ENCODE measurements at regions not wholly inside any gene's neighbourhood (a gene's known extent, or its start where the extent isn't known, plus 50 kb on each side); places are given as distances from the start of the nearest gene placed in this dataset.
"Not testable (repeated sequence)": the region's sequence is repeated elsewhere in the genome, so short reads cannot be mapped to it uniquely, and the experiment has no call there.

DNA sequence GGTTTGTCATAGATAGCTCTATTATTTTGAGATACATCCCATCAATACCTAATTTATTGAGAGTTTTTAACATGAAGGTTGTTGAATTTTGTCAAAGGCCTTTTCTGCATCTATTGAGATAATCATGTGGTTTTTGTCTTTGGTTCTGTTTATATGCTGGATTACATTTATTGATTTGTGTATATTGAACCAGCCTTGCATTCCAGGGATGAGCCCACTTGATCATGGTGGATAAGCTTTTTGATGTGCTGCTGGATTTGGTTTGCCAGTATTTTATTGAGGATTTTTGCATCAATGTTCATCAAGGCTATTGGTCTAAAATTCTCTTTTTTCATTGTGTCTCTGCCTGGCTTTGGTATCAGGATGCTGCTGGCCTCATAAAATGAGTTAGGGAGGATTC is 61.8 kb upstream of the PTPDC1 start:
- H3K4me1 Mint-ChIP-seq, H3K27ac Mint-ChIP-seq, POLR2A ChIA-PET: not testable (repeated sequence)

GRCh38 chr9:94020836-94021235 is 63.4 kb upstream of the PTPDC1 start:
- H3K36me3 Mint-ChIP-seq; H3K27me3 ChIP-seq (replicated peaks in 1 of 2; ENCODE audit: control insufficient read depth in 2 of 2, extremely low read depth in 1 of 2, insufficient read depth in 2 of 2, low read length in 1 of 2); H3K9me3 ChIP-seq; H3K27ac Mint-ChIP-seq; H3K9me3 Mint-ChIP-seq; CTCF ChIA-PET; ATAC-seq (replicated peaks in 1 of 4); H3K4me1 ChIP-seq (ENCODE audit: control insufficient read depth in 1 of 2, extremely low read depth in 1 of 2, insufficient read depth in 2 of 2, low read length in 2 of 2); H3K36me3 ChIP-seq (ENCODE audit: control insufficient read depth in 2 of 2, extremely low read depth in 1 of 2, insufficient read depth in 1 of 2, low read length in 1 of 2); H3K27me3 Mint-ChIP-seq; H3K27ac ChIP-seq (ENCODE audit: low read length); POLR2A ChIA-PET; H3K4me1 Mint-ChIP-seq; H3K4me3 Mint-ChIP-seq; H3K4me3 ChIP-seq (ENCODE audit: control insufficient read depth in 1 of 2, extremely low read depth in 1 of 2, low read length in 1 of 2); DNase-seq: not testable (repeated sequence)
- no CpG with 5 or more reads among the region's 2 CpGs for WGBS (ENCODE audit: insufficient coverage)

More for the DNA sequence above, 61.8 kb upstream of the PTPDC1 start:
- H3K4me3 ChIP-seq (ENCODE audit: control insufficient read depth in 1 of 2, extremely low read depth in 1 of 2, low read length in 1 of 2); H3K27me3 ChIP-seq (replicated peaks in 1 of 2; ENCODE audit: control insufficient read depth in 2 of 2, extremely low read depth in 1 of 2, insufficient read depth in 2 of 2, low read length in 1 of 2); H3K9me3 Mint-ChIP-seq; H3K9me3 ChIP-seq; H3K36me3 ChIP-seq (ENCODE audit: control insufficient read depth in 2 of 2, extremely low read depth in 1 of 2, insufficient read depth in 1 of 2, low read length in 1 of 2); CTCF ChIA-PET; H3K27ac ChIP-seq (ENCODE audit: low read length); DNase-seq; H3K36me3 Mint-ChIP-seq; H3K27me3 Mint-ChIP-seq; H3K4me3 Mint-ChIP-seq; ATAC-seq (replicated peaks in 1 of 4); H3K4me1 ChIP-seq (ENCODE audit: control insufficient read depth in 1 of 2, extremely low read depth in 1 of 2, insufficient read depth in 2 of 2, low read length in 2 of 2): not testable (repeated sequence)

- H3K36me3 ChIP-seq (ENCODE audit: control insufficient read depth in 2 of 2, extremely low read depth in 1 of 2, insufficient read depth in 1 of 2, low read length in 1 of 2) = no peaks in the 10 kb centered on the region
- Mint-ChIP-seq H3K36me3 (no peaks in the 10 kb centered on the region), H3K9me3 (peaks cover 0 to 3% (median 0%) of the 10 kb centered on the region in 3 donors), H3K4me1 (peaks cover 0 to 4% (median 3%) of the 10 kb centered on the region in 3 donors), H3K4me3 (no peak overlapping the region), H3K27me3 (no peaks in the 10 kb centered on the region), H3K27ac (no peak overlapping the region)
- H3K27me3 ChIP-seq (replicated peaks in 1 of 2; ENCODE audit: control insufficient read depth in 2 of 2, extremely low read depth in 1 of 2, insufficient read depth in 2 of 2, low read length in 1 of 2) = no peaks in the 10 kb centered on the region
- ChIA-PET CTCF (no interaction called here), POLR2A (no interaction called here)
- no peak overlapping the region for H3K27ac ChIP-seq (ENCODE audit: low read length)
- ATAC-seq (replicated peaks in 1 of 4) = no peak
- DNase-seq = no peak
- H3K4me1 ChIP-seq (ENCODE audit: control insufficient read depth in 1 of 2, extremely low read depth in 1 of 2, insufficient read depth in 2 of 2, low read length in 2 of 2) = no peaks in the 10 kb centered on the region
- no CpG with 5 or more reads among the region's 2 CpGs for WGBS (ENCODE audit: insufficient coverage)
- H3K9me3 ChIP-seq = no peaks in the 10 kb centered on the region
- H3K4me3 ChIP-seq (ENCODE audit: control insufficient read depth in 1 of 2, extremely low read depth in 1 of 2, low read length in 1 of 2) = no peak overlapping the region
Measured at GRCh38 chr9:94018628-94019027, 63.5 kb upstream of the BARX1 start.

GRCh38 chr9:94017939-94018531 is 62.9 kb upstream of the BARX1 start:
- no peaks in the 10 kb centered on the region for H3K36me3 ChIP-seq (ENCODE audit: control insufficient read depth in 2 of 2, extremely low read depth in 1 of 2, insufficient read depth in 1 of 2, low read length in 1 of 2)
- H3K4me1 Mint-ChIP-seq = peaks cover 5 to 7% (median 7%) of the 10 kb centered on the region in 3 donors
- ChIA-PET CTCF (no interaction called here), POLR2A (no interaction called here)
- no peak overlapping the region for H3K4me3 Mint-ChIP-seq
- H3K9me3 Mint-ChIP-seq = peaks cover 0 to 3% (median 0%) of the 10 kb centered on the region in 3 donors
- H3K36me3 Mint-ChIP-seq = no peaks in the 10 kb centered on the region
- no peaks in the 10 kb centered on the region for H3K27me3 ChIP-seq (replicated peaks in 1 of 2; ENCODE audit: control insufficient read depth in 2 of 2, extremely low read depth in 1 of 2, insufficient read depth in 2 of 2, low read length in 1 of 2)
- WGBS (ENCODE audit: insufficient coverage) = no CpG with 5 or more reads among the region's 3 CpGs
- H3K9me3 ChIP-seq = no peaks in the 10 kb centered on the region
- ATAC-seq (replicated peaks in 1 of 4) (no peak), DNase-seq (no peak)
- H3K27me3 Mint-ChIP-seq = no peaks in the 10 kb centered on the region
- H3K4me1 ChIP-seq (ENCODE audit: control insufficient read depth in 1 of 2, extremely low read depth in 1 of 2, insufficient read depth in 2 of 2, low read length in 2 of 2) = no peaks in the 10 kb centered on the region
- no peak overlapping the region for H3K27ac ChIP-seq (ENCODE audit: low read length)
- no peak overlapping the region for H3K4me3 ChIP-seq (ENCODE audit: control insufficient read depth in 1 of 2, extremely low read depth in 1 of 2, low read length in 1 of 2)
- no peak overlapping the region for H3K27ac Mint-ChIP-seq

DNA sequence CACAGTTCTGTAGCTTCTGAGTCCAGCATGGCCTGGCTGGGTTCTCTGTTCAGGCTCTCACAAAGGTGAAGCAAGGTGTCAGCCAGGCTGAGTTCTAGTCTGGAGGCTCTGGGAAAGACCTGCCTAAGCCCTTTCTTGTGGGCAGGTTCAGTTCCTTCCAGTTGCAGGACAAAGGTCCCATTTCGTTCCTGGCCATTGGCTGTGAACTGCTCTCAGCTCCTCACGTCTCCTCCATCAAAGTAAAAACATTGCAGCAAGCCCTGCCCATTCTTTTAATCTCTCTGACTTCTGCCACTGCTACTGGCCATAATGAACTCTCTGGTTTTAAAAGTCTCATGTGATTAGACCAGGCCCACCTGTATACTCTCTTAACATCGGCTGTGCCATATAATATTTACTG is 61.6 kb upstream of the BARX1 start:
- Histone ChIP-seq H3K4me3 (ENCODE audit: control insufficient read depth in 1 of 2, extremely low read depth in 1 of 2, low read length in 1 of 2) (no peak overlapping the region), H3K36me3 (ENCODE audit: control insufficient read depth in 2 of 2, extremely low read depth in 1 of 2, insufficient read depth in 1 of 2, low read length in 1 of 2) (no peaks in the 10 kb centered on the region), H3K9me3 (no peaks in the 10 kb centered on the region), H3K27ac (ENCODE audit: low read length) (no peak overlapping the region), H3K4me1 (ENCODE audit: control insufficient read depth in 1 of 2, extremely low read depth in 1 of 2, insufficient read depth in 2 of 2, low read length in 2 of 2) (peaks cover 2 to 5% of the 10 kb centered on the region in 2 experiments), H3K27me3 (replicated peaks in 1 of 2; ENCODE audit: control insufficient read depth in 2 of 2, extremely low read depth in 1 of 2, insufficient read depth in 2 of 2, low read length in 1 of 2) (no peaks in the 10 kb centered on the region)
- Mint-ChIP-seq H3K9me3 (no peaks in the 10 kb centered on the region), H3K4me1 (peaks cover 10 to 12% (median 11%) of the 10 kb centered on the region in 3 donors), H3K4me3 (no peak overlapping the region), H3K36me3 (no peaks in the 10 kb centered on the region), H3K27me3 (no peaks in the 10 kb centered on the region), H3K27ac (no peak overlapping the region)
- ChIA-PET CTCF (no interaction called here), POLR2A (no interaction called here)
- 84% methylated on average over 2 of the region's 3 CpGs for whole genome bisulfite sequencing (ENCODE audit: insufficient coverage)
- DNase-seq (no peak), ATAC-seq (replicated peaks in 1 of 4) (no peak)

- Mint-ChIP-seq H3K4me1 (peaks cover 20 to 25% (median 23%) of the 10 kb centered on the region in 3 donors), H3K4me3 (no peak overlapping the region), H3K27ac (no peak overlapping the region), H3K9me3 (no peaks in the 10 kb centered on the region), H3K36me3 (no peaks in the 10 kb centered on the region), H3K27me3 (no peaks in the 10 kb centered on the region)
- H3K4me3 ChIP-seq (ENCODE audit: control insufficient read depth in 1 of 2, extremely low read depth in 1 of 2, low read length in 1 of 2) = no peak overlapping the region
- ChIA-PET POLR2A (interaction anchor here in 1 of 2 donors (0.6 kb wide), 1 partner anchor 24 kb away, joined by 3 read pairs; no protein-coding TSS in a partner anchor), CTCF (interaction anchor here in 1 of 2 donors (0.7 to 3.2 kb wide), 2 partner anchors 13 to 199 kb away, joined by 3 to 19 read pairs; no protein-coding TSS in a partner anchor)
- ATAC-seq (replicated peaks in 1 of 4) = no peak
- H3K27ac ChIP-seq (ENCODE audit: low read length) = no peak overlapping the region
- H3K9me3 ChIP-seq = no peaks in the 10 kb centered on the region
- H3K36me3 ChIP-seq (ENCODE audit: control insufficient read depth in 2 of 2, extremely low read depth in 1 of 2, insufficient read depth in 1 of 2, low read length in 1 of 2) = no peaks in the 10 kb centered on the region
- H3K27me3 ChIP-seq (replicated peaks in 1 of 2; ENCODE audit: control insufficient read depth in 2 of 2, extremely low read depth in 1 of 2, insufficient read depth in 2 of 2, low read length in 1 of 2) = no peaks in the 10 kb centered on the region
- 80% methylated on average over 1 of the region's 4 CpGs for WGBS (ENCODE audit: insufficient coverage)
- peaks cover 5 to 16% of the 10 kb centered on the region in 2 experiments for H3K4me1 ChIP-seq (ENCODE audit: control insufficient read depth in 1 of 2, extremely low read depth in 1 of 2, insufficient read depth in 2 of 2, low read length in 2 of 2)
- DNase-seq = no peak
Measured at GRCh38 chr9:94014920-94015319, 59.8 kb upstream of the BARX1 start.

Data from T-cell (primary cell).